ENCODE measurements at regions not wholly inside any gene's neighbourhood (a gene's known extent, or its start where the extent isn't known, plus 50 kb on each side); places are given as distances from the start of the nearest gene placed in this dataset.

DNA sequence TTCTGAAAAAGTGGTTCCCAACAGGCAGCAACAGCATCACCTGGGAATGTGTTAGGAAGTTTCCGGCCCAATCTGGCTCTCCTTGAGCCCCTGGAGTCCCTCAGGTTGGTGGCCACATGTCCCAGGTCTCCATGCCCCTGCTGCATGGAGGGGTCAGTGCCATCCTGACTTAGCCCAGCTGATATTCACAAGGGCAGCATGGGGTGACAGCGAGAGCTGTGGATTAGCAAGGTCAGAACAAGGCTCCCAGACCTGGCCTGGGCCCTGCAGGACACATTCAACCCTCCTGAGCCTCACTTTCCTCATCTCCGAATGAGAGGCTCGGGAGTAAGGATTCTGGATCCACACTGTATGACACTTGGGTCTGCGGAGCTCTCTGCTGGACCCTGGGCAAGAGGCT is 243.8 kb upstream of the TLE3 start:
- no peak for TF ChIP-seq RAD21 (IDR thresholded peaks at IDR 0.05; ENCODE audit: low read length)
- TF ChIP-seq SMC3 (IDR thresholded peaks at IDR 0.05; ENCODE audit: low read depth, low read length), result no peak
- TF ChIP-seq, protein P1, sequence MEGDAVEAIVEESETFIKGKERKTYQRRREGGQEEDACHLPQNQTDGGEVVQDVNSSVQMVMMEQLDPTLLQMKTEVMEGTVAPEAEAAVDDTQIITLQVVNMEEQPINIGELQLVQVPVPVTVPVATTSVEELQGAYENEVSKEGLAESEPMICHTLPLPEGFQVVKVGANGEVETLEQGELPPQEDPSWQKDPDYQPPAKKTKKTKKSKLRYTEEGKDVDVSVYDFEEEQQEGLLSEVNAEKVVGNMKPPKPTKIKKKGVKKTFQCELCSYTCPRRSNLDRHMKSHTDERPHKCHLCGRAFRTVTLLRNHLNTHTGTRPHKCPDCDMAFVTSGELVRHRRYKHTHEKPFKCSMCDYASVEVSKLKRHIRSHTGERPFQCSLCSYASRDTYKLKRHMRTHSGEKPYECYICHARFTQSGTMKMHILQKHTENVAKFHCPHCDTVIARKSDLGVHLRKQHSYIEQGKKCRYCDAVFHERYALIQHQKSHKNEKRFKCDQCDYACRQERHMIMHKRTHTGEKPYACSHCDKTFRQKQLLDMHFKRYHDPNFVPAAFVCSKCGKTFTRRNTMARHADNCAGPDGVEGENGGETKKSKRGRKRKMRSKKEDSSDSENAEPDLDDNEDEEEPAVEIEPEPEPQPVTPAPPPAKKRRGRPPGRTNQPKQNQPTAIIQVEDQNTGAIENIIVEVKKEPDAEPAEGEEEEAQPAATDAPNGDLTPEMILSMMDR (conservative IDR thresholded peaks at IDR 0.05; ENCODE audit: low read depth, low read length), result no peak
